ENCODE measurements at regions not wholly inside any gene's neighbourhood (a gene's known extent, or its start where the extent isn't known, plus 50 kb on each side); places are given as distances from the start of the nearest gene placed in this dataset.

DNA sequence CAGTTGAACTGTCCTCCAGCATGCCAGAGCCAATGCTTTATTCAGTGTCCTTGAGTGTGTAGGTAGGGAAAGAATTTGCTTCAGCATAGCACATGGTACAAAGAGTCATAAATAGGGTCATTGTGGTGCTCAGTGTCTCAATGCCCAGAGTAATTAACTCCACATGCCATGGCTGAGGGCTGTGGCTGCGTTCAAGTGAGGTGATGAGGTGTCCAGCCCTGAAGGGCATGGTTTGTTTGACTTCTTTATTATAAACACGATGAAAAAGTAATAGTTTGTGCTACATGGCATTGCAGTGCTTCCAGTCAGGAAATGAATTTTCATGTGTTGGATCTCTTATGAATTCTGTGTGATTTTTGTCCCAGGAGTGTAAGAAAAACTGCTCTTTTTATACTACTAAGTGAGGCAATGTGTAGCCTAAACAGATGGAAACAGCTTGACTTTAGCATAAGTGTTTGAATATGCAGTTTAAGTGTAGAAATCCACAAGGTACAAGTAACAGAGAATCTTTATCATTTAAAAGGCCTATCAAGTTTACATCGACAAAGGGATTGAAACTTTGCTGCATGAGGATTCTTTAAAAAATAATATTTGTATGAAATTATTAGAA lies 507.9 kb upstream of the CDH2 start:
- no peaks in the 10 kb centered on the region for H3K4me1 ChIP-seq
- 14% methylated on average over 3 of the region's 3 CpGs for WGBS (ENCODE audit: missing lambda C conversion rate)
- no peak for ATAC-seq
- H3K4me2 ChIP-seq = no peak overlapping the region
- no peak for FAIRE-seq
- ChIA-PET CTCF (no interaction called here), POLR2A (no interaction called here)
- H3K27ac ChIP-seq = no peak overlapping the region
- no peaks in the 10 kb centered on the region for H3K9me3 ChIP-seq
- H3K4me3 ChIP-seq = no peak overlapping the region
- TF ChIP-seq CBX8 (IDR thresholded peaks at IDR 0.05) (no peak), SMC3 (IDR thresholded peaks at IDR 0.05) (no peak), ESRRA (IDR thresholded peaks at IDR 0.05; ENCODE audit: borderline replicate concordance, low read length) (no peak), RAD21 (conservative IDR thresholded peaks at IDR 0.05 in 1 of 2, IDR thresholded peaks at IDR 0.05 in 1 of 2) (no peak), ZSCAN20 (CRISPR knock-in tag; IDR thresholded peaks at IDR 0.05) (no peak), CHD4 (IDR thresholded peaks at IDR 0.05; ENCODE audit: borderline replicate concordance) (no peak), CEBPB (IDR thresholded peaks at IDR 0.05) (no peak), RARB (CRISPR knock-in tag; IDR thresholded peaks at IDR 0.05) (no peak), ZFP36 (IDR thresholded peaks at IDR 0.05; ENCODE audit: borderline replicate concordance, partially characterized antibody) (no peak)
- TF ChIP-seq, protein P1, sequence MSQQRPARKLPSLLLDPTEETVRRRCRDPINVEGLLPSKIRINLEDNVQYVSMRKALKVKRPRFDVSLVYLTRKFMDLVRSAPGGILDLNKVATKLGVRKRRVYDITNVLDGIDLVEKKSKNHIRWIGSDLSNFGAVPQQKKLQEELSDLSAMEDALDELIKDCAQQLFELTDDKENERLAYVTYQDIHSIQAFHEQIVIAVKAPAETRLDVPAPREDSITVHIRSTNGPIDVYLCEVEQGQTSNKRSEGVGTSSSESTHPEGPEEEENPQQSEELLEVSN (IDR thresholded peaks at IDR 0.05; ENCODE audit: borderline replicate concordance, low read depth) = no peak
- no peak for DNase-seq (ENCODE audit: low read depth in 1 of 2, low spot score in 1 of 2)

DNA sequence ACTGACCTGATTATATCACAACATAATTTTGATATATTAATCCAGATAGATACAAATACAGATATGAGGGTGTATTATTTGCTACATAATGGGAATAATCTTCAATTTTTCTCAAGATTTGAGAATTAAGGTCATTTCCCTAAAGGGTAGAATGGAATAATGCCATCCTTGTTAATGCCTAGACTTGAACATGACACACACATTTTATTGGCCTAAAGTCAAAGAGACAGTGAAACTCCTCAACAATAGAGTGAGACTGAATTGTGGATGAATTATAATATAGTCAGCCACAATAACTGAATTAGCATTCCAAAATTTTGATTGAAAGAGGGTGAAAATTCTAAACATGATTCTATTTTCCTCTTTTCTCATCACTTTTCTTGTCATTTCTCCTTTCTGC lies 506.0 kb upstream of the CDH2 start:
- no peak for FAIRE-seq
- no peaks in the 10 kb centered on the region for H3K4me1 ChIP-seq
- ChIA-PET CTCF (no interaction called here), POLR2A (no interaction called here)
- H3K27ac ChIP-seq = no peak overlapping the region
- H3K4me2 ChIP-seq = no peak overlapping the region
- H3K9me3 ChIP-seq = no peaks in the 10 kb centered on the region
- DNase-seq (ENCODE audit: low read depth in 1 of 2, low spot score in 1 of 2) = no peak
- H3K4me3 ChIP-seq = no peak overlapping the region
- ATAC-seq = no peak
- TF ChIP-seq KDM1A (IDR thresholded peaks at IDR 0.05; ENCODE audit: low read depth) (no peak), TFCP2L1 (CRISPR knock-in tag; IDR thresholded peaks at IDR 0.05) (no peak), EHMT2 (IDR thresholded peaks at IDR 0.05; ENCODE audit: low read depth) (no peak), REST (IDR thresholded peaks at IDR 0.05) (no peak), CBX2 (IDR thresholded peaks at IDR 0.05; ENCODE audit: borderline replicate concordance, low read depth) (no peak), SREBF2 (IDR thresholded peaks at IDR 0.05) (no peak), HOXB13 (CRISPR knock-in tag; IDR thresholded peaks at IDR 0.05; ENCODE audit: low read depth) (no peak), NFE2L2 (conservative IDR thresholded peaks at IDR 0.05; ENCODE audit: low read length) (no peak), CHD4 (IDR thresholded peaks at IDR 0.05; ENCODE audit: borderline replicate concordance) (no peak), ZSCAN20 (CRISPR knock-in tag; IDR thresholded peaks at IDR 0.05) (no peak), RNF2 (IDR thresholded peaks at IDR 0.05; ENCODE audit: borderline replicate concordance, low read depth) (no peak), FOSL2 (IDR thresholded peaks at IDR 0.05) (no peak), FOSL2 (CRISPR knock-in tag; IDR thresholded peaks at IDR 0.05) (no peak), EP300 (IDR thresholded peaks at IDR 0.05) (no peak), PHF8 (IDR thresholded peaks at IDR 0.05; ENCODE audit: borderline replicate concordance, low read depth) (no peak), RAD21 (conservative IDR thresholded peaks at IDR 0.05 in 1 of 2, IDR thresholded peaks at IDR 0.05 in 1 of 2) (no peak)
- TF ChIP-seq, protein P2, sequence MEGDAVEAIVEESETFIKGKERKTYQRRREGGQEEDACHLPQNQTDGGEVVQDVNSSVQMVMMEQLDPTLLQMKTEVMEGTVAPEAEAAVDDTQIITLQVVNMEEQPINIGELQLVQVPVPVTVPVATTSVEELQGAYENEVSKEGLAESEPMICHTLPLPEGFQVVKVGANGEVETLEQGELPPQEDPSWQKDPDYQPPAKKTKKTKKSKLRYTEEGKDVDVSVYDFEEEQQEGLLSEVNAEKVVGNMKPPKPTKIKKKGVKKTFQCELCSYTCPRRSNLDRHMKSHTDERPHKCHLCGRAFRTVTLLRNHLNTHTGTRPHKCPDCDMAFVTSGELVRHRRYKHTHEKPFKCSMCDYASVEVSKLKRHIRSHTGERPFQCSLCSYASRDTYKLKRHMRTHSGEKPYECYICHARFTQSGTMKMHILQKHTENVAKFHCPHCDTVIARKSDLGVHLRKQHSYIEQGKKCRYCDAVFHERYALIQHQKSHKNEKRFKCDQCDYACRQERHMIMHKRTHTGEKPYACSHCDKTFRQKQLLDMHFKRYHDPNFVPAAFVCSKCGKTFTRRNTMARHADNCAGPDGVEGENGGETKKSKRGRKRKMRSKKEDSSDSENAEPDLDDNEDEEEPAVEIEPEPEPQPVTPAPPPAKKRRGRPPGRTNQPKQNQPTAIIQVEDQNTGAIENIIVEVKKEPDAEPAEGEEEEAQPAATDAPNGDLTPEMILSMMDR (IDR thresholded peaks at IDR 0.05) = no peak
